Midbrain (tissue), 1 donor: ENCODE measurements at regions not wholly inside any gene's neighbourhood (a gene's known extent, or its start where the extent isn't known, plus 50 kb on each side); places are given as distances from the start of the nearest gene placed in this dataset.
"Not testable (repeated sequence)": the region's sequence is repeated elsewhere in the genome, so short reads cannot be mapped to it uniquely, and the experiment has no call there.

Source experiments
- DNase-seq: peaks from one replicate; lab custom pipeline; 2025; lab: John Stamatoyannopoulos, UW

DNA sequence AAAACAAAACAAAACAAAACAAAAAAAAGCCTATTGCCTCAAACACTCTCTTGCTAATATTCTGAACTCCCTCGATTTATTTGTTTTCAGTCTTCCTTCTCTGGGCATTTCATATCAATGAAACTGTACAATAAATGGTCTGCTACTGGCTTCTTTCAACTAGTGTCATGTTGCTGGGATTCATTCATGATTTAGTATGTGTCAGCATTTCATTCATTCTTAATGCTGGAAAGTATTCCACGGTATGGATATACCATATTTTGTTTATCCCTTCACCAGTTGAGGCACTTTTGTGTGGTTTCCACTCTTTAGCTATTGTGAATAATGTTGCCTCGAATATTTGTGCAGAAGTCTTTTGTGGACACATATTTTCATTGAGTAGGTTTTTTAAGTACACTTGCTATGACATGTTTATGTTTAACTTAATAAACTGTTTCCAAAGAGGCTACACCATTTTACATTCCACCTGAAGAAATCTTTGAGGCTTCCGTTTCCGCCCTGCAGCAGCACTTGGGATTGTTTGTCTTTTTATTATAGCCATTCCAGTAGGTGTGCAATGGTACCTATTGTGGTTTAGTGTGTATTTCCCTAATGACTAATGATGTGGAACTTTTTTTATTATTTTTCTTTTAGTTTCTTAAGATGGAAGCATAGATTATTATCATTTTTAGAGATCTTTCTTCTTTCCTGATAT is 543.6 kb upstream of the SOX11 start:
- no peak for DNase-seq

GRCh38 chr2:5150871-5151270 is 541.3 kb upstream of the SOX11 start:
- DNase-seq, result no peak

- no peak for DNase-seq
Measured at GRCh38 chr2:5164776-5165525, 527.2 kb upstream of the SOX11 start.

DNA sequence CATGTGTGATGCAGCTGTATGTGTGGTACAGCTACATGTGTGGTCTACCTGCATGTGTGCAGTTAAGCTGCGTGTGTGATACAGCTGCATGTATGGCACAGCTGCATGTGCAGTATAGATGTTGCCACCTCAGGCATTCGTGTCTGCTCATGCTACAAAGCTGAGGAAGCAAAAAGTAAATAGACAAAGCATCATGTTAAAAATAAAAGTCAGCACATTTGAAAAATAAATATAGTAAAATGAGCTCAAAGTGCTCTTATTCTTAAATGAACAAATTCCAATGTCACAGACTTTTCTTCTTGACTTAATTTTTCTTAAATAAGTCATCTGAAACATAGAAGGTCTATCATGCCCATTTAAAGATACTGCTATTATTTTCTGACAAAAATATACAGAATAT is 519.3 kb upstream of the SOX11 start:
- no peak for DNase-seq

DNA sequence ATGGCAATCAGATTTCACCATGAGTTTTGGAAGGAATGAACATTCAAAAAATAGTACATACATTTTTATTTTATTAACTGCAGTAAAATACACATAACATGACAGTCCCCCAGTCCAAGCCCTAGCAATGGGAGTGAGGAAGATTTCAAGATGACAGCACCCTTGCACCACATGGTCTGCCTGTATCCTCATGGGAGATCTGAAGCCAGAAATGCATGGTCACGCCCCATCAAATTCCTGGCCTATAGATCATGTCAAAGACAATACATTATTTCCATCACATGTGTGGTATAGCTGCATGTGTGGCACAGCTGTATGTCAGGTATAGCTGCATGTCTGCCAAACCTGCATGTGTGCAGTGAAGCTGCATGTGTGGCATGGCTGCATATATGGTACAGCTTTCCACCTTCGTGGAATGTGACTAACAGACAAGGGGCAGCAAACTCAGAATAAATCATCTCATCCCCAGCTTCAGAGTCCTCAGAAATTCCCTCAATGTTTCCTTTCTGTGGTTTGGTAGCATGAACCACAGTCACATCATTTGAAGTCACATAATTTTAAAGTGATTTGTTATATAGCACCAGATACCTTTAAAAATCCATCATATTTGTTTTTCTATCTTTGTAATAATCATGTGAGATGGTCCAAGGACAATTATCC is 518.2 kb upstream of the SOX11 start:
- no peak for DNase-seq

GRCh38 chr2:5175231-5175630 is 517.0 kb upstream of the SOX11 start:
- DNase-seq, result no peak

DNA sequence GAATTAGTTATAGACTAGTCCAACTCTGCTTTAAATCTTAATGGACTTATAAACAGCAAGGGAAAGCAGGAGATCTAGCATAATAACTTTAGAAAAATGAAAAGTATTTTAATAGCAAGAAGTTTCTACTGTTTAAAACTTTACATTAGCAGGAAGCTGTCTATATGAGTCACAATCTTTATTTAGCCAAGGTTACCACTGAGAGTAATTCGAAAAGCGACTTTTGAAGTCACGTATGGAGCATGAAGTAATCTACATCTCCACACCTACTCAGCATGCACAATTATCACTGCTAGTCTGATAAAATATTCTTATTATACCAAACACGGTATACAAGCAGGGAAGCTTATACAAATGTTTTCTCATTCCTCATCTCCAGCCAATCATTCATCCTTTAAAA is 515.4 kb upstream of the SOX11 start:
- DNase-seq, result no peak

- no peak for DNase-seq
Measured at GRCh38 chr2:5183031-5183430, 509.2 kb upstream of the SOX11 start.

DNA sequence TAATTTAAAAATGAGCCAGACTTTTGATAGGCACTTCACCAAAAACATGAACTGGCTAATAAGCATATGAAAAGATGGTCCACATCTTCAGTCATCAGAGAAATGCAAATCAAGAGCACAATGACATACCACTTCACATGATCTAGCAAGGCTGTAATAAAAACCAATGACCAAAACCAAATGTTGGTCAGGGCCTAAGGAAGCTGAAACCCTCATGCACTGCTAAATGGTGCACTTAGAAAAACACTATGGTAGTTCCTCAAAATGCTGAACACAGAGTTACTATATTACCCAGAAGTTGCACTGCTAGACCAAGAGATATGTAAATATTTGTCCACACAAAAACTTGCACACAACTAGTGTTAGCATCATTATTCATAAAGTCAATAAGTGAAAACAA is 504.9 kb upstream of the SOX11 start:
- no peak for DNase-seq

GRCh38 chr2:5188636-5189035 is 503.5 kb upstream of the SOX11 start:
- DNase-seq, result no peak

- no peak for DNase-seq
Measured at GRCh38 chr2:5190023-5190422, 502.2 kb upstream of the SOX11 start.

- DNase-seq, result no peak
Measured at GRCh38 chr2:5195636-5196035, 496.5 kb upstream of the SOX11 start.

GRCh38 chr2:5203134-5203755 is 488.9 kb upstream of the SOX11 start:
- no peak for DNase-seq

DNA sequence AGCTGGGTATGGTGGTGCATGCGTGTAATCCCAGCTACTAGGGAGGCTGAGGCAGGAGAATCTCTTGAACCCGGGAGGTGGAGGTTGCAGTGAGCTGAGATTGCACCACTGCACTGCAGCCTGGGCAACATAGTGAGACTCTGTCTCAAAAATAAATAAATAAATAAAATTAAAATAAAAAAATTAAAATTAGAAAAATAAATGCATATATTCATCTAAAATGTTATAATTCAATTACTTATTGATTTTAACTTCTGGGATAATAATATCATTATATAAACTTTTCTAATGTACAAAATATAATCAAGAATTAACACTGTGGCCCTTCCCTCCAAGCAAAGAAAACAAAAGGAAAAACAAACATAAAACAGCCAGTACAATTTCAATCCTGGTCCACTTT is 485.4 kb upstream of the SOX11 start:
- not testable (repeated sequence) for DNase-seq

DNA sequence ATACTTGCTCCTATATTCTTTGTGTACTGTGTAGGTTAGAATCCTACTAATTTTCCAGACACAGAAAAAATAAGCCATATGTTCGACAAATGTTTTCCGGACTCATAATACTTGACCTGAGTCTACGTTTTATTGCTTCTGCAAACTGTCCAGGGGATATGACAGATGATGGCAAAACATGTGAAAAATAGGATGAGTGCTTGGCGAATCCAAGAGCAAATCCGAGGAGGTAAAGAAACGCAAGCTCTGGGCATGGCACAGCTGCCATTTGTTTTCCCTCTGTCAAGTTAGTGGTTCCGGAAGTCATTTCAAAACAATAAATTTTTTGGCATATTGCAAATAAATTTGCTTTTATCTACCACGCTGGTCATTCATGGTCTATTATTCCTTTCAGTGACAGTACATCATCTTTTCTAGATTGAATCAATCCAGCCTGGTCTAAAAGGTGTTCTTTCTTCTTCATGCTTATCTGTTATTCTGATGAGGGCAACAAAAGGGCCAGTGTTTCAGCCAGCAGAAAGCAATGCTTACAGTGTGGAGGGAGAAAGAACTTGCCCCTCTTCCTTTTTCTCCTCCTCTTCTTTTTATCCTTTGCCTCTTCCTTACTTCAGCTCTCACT is 476.1 kb upstream of the SOX11 start:
- no peak for DNase-seq

- no peak for DNase-seq
Measured at GRCh38 chr2:5227062-5227699, 465.0 kb upstream of the SOX11 start.

DNA sequence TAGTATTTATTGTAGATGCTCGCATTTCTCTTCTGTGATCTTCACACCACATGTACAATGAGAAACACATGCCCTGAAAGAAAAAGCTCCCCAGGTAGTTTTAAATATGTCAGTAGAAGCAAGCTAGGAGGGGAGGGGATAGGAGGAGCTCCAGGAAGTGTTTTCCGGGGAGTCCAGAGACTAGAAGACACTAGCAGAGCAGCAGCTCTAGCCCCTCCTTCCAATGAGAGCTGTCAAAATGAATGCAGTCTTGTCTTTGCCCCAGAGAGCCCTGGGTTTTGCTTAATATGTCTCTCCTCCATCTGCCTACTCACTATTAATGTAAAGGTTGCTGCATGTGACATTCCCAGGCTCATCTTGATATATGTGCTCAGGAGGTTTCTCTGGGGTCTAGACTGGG is 462.6 kb upstream of the SOX11 start:
- no peak for DNase-seq

DNA sequence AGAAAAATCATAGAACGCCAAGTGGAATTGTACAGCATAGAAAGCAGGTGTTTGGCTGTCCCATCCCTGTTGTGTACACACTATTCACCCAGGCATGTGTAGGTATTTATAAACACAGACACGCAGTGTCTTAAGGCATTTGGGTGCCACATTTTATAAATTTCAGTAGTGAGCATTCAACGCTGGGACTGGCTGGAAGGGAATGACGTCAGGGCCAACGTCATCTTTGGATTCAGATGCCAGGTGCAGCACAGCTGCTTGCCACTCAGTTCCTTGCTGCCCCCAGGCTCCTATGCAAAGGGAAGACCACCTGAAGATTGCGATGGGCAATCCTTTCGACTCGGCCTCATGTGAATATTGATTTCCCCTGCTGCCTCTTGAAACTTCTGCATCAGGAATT is 461.7 kb upstream of the SOX11 start:
- no peak for DNase-seq

- no peak for DNase-seq
Measured at GRCh38 chr2:5230855-5231254, 461.3 kb upstream of the SOX11 start.

- no peak for DNase-seq
Measured at GRCh38 chr2:5231287-5231686, 460.9 kb upstream of the SOX11 start.

GRCh38 chr2:5234563-5234962 is 457.6 kb upstream of the SOX11 start:
- no peak for DNase-seq

DNA sequence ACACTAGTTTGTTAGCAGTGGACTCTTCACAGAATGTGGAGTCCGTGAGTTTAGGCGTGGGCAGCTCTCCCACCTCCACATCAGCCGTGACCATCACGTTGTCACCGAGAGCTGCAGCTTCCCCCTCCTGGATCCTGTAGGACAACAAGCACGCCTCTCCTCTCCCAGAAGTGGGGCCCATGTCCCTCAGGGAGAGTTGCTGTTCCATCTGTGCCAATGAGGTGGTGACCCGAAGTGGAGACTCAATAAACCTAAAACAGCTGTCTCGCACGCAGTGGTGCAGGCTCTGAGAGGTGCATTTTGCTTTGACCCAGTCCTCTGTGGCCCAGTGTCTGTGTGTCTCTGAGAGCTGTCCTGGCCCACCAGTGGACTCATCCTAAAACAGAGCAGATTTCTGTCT is 456.5 kb upstream of the SOX11 start:
- DNase-seq, result no peak
